Neural cell (in vitro differentiated cells): ENCODE measurements at regions not wholly inside any gene's neighbourhood (a gene's known extent, or its start where the extent isn't known, plus 50 kb on each side); places are given as distances from the start of the nearest gene placed in this dataset.

Experiments
- H2AFZ ChIP-seq: fragments of 200-600, 300-800 bp; sonication (generic), shearing (Covaris generic); 2 replicates; pipeline ENCODE4 v1.6.0; 2014; ENCODE audit warnings: low read depth, mild to moderate bottlenecking, antibody characterized with exemption, low read length, moderate library complexity
- H3F3A ChIP-seq: fragments of 200-600 bp; shearing (Covaris generic); 2 replicates; pipeline ENCODE4 v1.6.1; 2016; ENCODE audit warnings: mild to moderate bottlenecking, moderate library complexity, mixed read lengths, antibody characterized with exemption, low read length; ENCODE audit not compliant: insufficient read depth, poor library complexity, severe bottlenecking
- H3K27ac ChIP-seq: fragments of 200-600, 300-800 bp; sonication (generic), shearing (Covaris generic); 2 replicates; pipeline ENCODE4 v1.5.1; 2014; ENCODE audit warnings: mild to moderate bottlenecking, low read length, moderate library complexity
- H3K27me3 ChIP-seq: fragments of 300-800, 200-600 bp; sonication (generic), shearing (Covaris generic); 2 replicates; pipeline ENCODE4 v1.6.0; 2014; ENCODE audit warnings: mild to moderate bottlenecking, low read depth, low read length, moderate library complexity; ENCODE audit not compliant: insufficient read depth
- H3K36me3 ChIP-seq: fragments of 300-800, 200-600 bp; sonication (generic), shearing (Covaris generic); 2 replicates; pipeline ENCODE4 v1.5.1; 2014; ENCODE audit warnings: mild to moderate bottlenecking, antibody characterized with exemption, low read length, moderate library complexity; ENCODE audit not compliant: insufficient read depth
- H3K4me2 ChIP-seq: fragments of 300-800, 200-600 bp; sonication (generic), shearing (Covaris generic); 2 replicates; pipeline ENCODE4 v1.6.0; 2014; ENCODE audit warnings: mild to moderate bottlenecking, low read length
- H3K4me3 ChIP-seq: fragments of 300-800, 200-600 bp; sonication (generic), shearing (Covaris generic); 2 replicates; pipeline ENCODE4 v1.5.1; 2014; ENCODE audit warnings: mild to moderate bottlenecking, low read length, moderate library complexity
- H3K79me2 ChIP-seq: fragments of 200-600 bp; shearing (Covaris generic); replicated peaks from 2 replicates; pipeline ENCODE4 v1.6.0; 2014; ENCODE audit warnings: mild to moderate bottlenecking, low read length, moderate library complexity; ENCODE audit not compliant: insufficient read depth
- H3K9ac ChIP-seq: fragments of 300-800, 200-600 bp; sonication (generic), shearing (Covaris generic); 2 replicates; pipeline ENCODE4 v1.6.1; 2016; ENCODE audit warnings: mild to moderate bottlenecking, low read length, mixed read lengths
- H3K9me2 ChIP-seq: fragments of 200-600 bp; shearing (Covaris generic); 2 replicates; pipeline ENCODE4 v1.6.1; 2016; ENCODE audit warnings: mild to moderate bottlenecking, low read length, mixed read lengths; ENCODE audit not compliant: insufficient read depth
- H3K9me3 ChIP-seq: fragments of 200-600, 300-800 bp; sonication (generic), shearing (Covaris generic); 2 replicates; pipeline ENCODE4 v1.6.1; 2016; ENCODE audit warnings: mild to moderate bottlenecking, mixed run types, low read length, moderate library complexity, mixed read lengths
- H4K20me1 ChIP-seq: fragments of 200-600 bp; shearing (Covaris generic); 2 replicates; pipeline ENCODE4 v1.6.1; 2016; ENCODE audit warnings: mild to moderate bottlenecking, mixed run types; ENCODE audit not compliant: insufficient read depth
- EP300 ChIP-seq: fragments of 450-650 bp; conservative IDR thresholded peaks from 2 replicates; pipeline ENCODE4 v1.6.1; 2014; ENCODE audit warnings: antibody characterized with exemption, mild to moderate bottlenecking, moderate library complexity; ENCODE audit not compliant: poor library complexity, severe bottlenecking
- EZH2 ChIP-seq: fragments of 200-600, 300-800 bp; shearing (Covaris generic), sonication (generic); IDR thresholded peaks from 2 replicates; pipeline ENCODE4 v1.6.1; 2014; ENCODE audit warnings: antibody characterized with exemption, low read length, borderline replicate concordance, mild to moderate bottlenecking; ENCODE audit not compliant: insufficient read depth, poor library complexity, severe bottlenecking
- MXI1 ChIP-seq: fragments of 450-650 bp; conservative IDR thresholded peaks from 2 replicates; pipeline ENCODE4 v1.6.1; 2014; ENCODE audit warnings: antibody characterized with exemption, mild to moderate bottlenecking; ENCODE audit not compliant: poor library complexity, severe bottlenecking
- POLR2AphosphoS5 ChIP-seq: IDR thresholded peaks from 2 replicates; pipeline ENCODE4 v1.6.1; 2012
- RAD21 ChIP-seq: fragments of 450-650 bp; conservative IDR thresholded peaks from 2 replicates; pipeline ENCODE4 v1.6.1; 2014; ENCODE audit warnings: antibody characterized with exemption, mild to moderate bottlenecking, moderate library complexity
- SMC3 ChIP-seq: fragments of 450-650 bp; conservative IDR thresholded peaks from 2 replicates; pipeline ENCODE4 v1.6.1; 2014; ENCODE audit warnings: antibody characterized with exemption, mild to moderate bottlenecking, moderate library complexity; ENCODE audit not compliant: poor library complexity
- TAF1 ChIP-seq: IDR thresholded peaks from 2 replicates; pipeline ENCODE4 v1.6.1; 2012; ENCODE audit warnings: low read depth
- TF ChIP-seq, protein P1 (sequence below): IDR thresholded peaks from 2 replicates; pipeline ENCODE4 v1.6.1; 2012; ENCODE audit warnings: borderline replicate concordance
- TF ChIP-seq, protein P2 (sequence below): fragments of 450-650 bp; IDR thresholded peaks from 2 replicates; pipeline ENCODE4 v1.5.1; 2014; ENCODE audit warnings: antibody characterized with exemption, mild to moderate bottlenecking, moderate library complexity; ENCODE audit not compliant: poor library complexity, severe bottlenecking

DNA sequence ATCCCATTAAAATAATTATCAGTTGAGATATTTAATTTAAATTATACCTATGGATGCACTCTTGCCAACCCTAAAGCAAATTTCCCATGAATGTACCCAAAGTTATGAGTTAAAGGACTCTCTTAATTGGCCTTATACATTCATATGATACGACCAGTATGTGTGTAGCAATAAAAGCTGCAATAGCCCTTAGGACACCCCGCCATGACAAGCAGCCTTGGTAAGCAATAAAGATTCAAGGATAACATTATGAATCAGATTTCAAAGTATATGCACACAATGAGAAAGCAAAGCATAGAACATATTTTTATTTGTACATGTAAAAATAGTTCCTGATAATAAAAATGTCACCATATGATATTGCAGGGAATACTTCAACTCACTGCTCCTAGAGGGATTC is 1699.3 kb upstream of the CDH9 start:
- no peak overlapping the region for H3K4me3 ChIP-seq
- H3K36me3 ChIP-seq: no peaks in the 10 kb centered on the region
- H3K9me2 ChIP-seq: no peaks in the 10 kb centered on the region
- H4K20me1 ChIP-seq: no peaks in the 10 kb centered on the region
- TF ChIP-seq, protein P1, sequence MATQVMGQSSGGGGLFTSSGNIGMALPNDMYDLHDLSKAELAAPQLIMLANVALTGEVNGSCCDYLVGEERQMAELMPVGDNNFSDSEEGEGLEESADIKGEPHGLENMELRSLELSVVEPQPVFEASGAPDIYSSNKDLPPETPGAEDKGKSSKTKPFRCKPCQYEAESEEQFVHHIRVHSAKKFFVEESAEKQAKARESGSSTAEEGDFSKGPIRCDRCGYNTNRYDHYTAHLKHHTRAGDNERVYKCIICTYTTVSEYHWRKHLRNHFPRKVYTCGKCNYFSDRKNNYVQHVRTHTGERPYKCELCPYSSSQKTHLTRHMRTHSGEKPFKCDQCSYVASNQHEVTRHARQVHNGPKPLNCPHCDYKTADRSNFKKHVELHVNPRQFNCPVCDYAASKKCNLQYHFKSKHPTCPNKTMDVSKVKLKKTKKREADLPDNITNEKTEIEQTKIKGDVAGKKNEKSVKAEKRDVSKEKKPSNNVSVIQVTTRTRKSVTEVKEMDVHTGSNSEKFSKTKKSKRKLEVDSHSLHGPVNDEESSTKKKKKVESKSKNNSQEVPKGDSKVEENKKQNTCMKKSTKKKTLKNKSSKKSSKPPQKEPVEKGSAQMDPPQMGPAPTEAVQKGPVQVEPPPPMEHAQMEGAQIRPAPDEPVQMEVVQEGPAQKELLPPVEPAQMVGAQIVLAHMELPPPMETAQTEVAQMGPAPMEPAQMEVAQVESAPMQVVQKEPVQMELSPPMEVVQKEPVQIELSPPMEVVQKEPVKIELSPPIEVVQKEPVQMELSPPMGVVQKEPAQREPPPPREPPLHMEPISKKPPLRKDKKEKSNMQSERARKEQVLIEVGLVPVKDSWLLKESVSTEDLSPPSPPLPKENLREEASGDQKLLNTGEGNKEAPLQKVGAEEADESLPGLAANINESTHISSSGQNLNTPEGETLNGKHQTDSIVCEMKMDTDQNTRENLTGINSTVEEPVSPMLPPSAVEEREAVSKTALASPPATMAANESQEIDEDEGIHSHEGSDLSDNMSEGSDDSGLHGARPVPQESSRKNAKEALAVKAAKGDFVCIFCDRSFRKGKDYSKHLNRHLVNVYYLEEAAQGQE: no peak
- TF ChIP-seq MXI1: no peak
- TF ChIP-seq, protein P2, sequence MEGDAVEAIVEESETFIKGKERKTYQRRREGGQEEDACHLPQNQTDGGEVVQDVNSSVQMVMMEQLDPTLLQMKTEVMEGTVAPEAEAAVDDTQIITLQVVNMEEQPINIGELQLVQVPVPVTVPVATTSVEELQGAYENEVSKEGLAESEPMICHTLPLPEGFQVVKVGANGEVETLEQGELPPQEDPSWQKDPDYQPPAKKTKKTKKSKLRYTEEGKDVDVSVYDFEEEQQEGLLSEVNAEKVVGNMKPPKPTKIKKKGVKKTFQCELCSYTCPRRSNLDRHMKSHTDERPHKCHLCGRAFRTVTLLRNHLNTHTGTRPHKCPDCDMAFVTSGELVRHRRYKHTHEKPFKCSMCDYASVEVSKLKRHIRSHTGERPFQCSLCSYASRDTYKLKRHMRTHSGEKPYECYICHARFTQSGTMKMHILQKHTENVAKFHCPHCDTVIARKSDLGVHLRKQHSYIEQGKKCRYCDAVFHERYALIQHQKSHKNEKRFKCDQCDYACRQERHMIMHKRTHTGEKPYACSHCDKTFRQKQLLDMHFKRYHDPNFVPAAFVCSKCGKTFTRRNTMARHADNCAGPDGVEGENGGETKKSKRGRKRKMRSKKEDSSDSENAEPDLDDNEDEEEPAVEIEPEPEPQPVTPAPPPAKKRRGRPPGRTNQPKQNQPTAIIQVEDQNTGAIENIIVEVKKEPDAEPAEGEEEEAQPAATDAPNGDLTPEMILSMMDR: no peak
- TF ChIP-seq TAF1: no peak
- no peak for TF ChIP-seq RAD21
- H3K4me2 ChIP-seq: no peak overlapping the region
- no peak overlapping the region for H3K27ac ChIP-seq
- H3K9me3 ChIP-seq: no peaks in the 10 kb centered on the region
- no peaks in the 10 kb centered on the region for H3K79me2 ChIP-seq
- H3F3A ChIP-seq: no peaks in the 10 kb centered on the region
- no peak overlapping the region for H3K9ac ChIP-seq
- H2AFZ ChIP-seq: no peak overlapping the region
- H3K27me3 ChIP-seq: no peaks in the 10 kb centered on the region

- Histone ChIP-seq H3F3A (no peaks in the 10 kb centered on the region), H3K27me3 (no peaks in the 10 kb centered on the region), H3K79me2 (no peaks in the 10 kb centered on the region), H4K20me1 (no peaks in the 10 kb centered on the region), H3K9ac (no peak overlapping the region), H3K9me3 (no peaks in the 10 kb centered on the region), H2AFZ (no peak overlapping the region), H3K9me2 (no peaks in the 10 kb centered on the region), H3K4me2 (no peak overlapping the region), H3K36me3 (no peaks in the 10 kb centered on the region), H3K27ac (no peak overlapping the region), H3K4me3 (no peak overlapping the region)
- TF ChIP-seq EZH2 (no peak), SMC3 (no peak), TAF1 (no peak), RAD21 (no peak), MXI1 (no peak), POLR2AphosphoS5 (no peak), EP300 (no peak)
- TF ChIP-seq, protein P1: no peak
- TF ChIP-seq, protein P2: no peak
Observed at GRCh38 chr5:28737222-28737621, 1698.8 kb upstream of the CDH9 start.
